NCI-H2171 (cell line): ENCODE measurements at regions not wholly inside any gene's neighbourhood (a gene's known extent, or its start where the extent isn't known, plus 50 kb on each side); places are given as distances from the start of the nearest gene placed in this dataset.
A peak's percentile ranks its signal among the peaks of the same experiment; 100 is the strongest.
"Not testable (repeated sequence)": the region's sequence is repeated elsewhere in the genome, so short reads cannot be mapped to it uniquely, and the experiment has no call there.

Experiments used
- DNase-seq: peaks from one replicate; lab custom pipeline; 2025; lab: John Stamatoyannopoulos, UW

DNA sequence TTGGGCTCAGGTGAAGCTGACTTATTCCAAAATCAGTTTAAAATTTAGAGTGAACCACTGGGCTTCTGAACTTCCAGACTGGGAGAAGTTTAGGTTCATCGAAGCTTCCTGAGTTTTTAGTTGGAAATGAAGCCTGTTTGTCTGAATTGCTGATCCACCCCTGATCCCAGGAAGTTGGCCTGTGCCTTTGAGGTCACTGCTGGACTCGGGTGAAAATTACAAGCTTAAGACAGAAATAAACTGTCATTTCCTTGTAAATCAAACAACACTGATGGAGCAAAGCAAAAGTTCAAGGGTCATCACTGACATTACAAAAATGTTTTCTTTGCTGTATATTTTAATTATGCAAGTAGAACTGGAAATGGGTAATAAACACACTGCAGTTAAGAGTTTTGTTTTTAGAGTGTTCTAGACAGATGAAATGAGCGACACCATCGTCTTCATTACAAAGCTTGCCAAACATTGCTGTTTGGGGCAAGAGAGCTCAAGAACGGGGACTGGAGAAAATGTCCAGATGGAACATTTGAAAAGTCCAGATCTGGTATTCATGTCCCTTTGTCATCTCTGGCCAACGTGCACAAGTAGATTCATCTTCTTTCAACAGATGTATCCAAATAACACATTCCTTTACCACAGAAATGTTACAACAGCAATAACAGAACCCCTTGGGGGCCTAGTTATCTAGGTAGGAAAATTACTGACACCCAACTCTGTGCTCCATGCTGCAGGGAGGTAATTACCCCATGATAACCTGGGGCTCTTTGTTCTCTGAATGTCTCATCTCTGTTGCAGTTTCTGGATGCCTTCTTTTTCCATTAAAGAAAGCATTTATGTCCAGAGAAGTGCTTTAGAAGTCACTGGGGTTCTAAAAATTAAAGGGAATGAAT lies 142.4 kb upstream of the ERCC6L2 start:
- no peak for DNase-seq

- no peak for DNase-seq
These were observed 143.6 kb upstream of the ERCC6L2 start for GRCh38 chr9:95731876-95732275.

GRCh38 chr9:95729669-95730368 lies 145.7 kb upstream of the ERCC6L2 start:
- DNase-seq, result no peak

GRCh38 chr9:95729046-95729445 lies 146.4 kb upstream of the ERCC6L2 start:
- no peak for DNase-seq

DNA sequence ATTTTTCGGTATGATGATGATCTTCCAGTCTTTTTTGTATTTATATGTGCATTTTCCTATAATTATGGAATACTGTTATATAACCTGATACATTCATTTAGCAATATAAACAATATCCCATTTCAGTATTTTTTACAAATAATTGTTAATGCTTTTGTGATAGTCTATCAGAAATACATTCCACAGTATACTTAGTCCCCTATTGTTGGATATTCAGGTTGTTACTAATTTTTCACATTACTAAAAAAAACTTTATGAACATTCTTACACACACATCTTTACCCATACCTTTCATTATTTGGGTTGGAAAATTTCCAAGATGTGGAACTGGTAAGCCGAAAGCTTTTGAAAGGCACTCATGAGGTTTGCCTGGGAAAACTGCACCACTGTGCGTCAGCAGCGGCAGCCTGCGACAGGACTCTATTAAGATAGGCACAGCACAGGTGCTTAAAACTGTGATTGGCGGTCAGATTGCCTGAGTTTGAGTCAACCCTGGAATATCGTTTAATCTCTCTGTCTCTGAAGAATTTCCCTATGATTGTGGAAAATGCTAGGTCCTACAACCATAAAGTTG lies 147.5 kb upstream of the ERCC6L2 start:
- no peak for DNase-seq

DNA sequence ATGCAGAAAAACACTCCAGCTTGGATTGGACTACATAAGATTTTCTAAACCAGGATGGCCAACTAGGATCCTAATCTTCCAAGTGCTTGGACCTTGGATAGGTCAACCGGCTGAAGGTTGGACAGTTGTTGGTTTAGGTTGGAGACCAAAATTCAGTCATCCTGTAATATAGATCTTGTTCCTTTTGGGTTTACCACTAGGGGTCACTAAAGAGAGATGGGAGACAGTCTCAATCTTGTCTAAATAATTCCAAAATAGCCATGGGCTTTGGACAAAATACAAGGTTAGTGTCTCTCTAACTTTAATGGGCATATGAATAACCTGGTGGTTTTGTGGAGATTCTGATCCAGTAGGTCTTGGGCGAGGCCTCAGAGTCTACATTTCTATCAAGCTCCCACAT lies 148.7 kb upstream of the ERCC6L2 start:
- peak; percentile 14 for DNase-seq

- no peak for DNase-seq
These were observed 150.4 kb upstream of the ERCC6L2 start for GRCh38 chr9:95725045-95725444.

DNA sequence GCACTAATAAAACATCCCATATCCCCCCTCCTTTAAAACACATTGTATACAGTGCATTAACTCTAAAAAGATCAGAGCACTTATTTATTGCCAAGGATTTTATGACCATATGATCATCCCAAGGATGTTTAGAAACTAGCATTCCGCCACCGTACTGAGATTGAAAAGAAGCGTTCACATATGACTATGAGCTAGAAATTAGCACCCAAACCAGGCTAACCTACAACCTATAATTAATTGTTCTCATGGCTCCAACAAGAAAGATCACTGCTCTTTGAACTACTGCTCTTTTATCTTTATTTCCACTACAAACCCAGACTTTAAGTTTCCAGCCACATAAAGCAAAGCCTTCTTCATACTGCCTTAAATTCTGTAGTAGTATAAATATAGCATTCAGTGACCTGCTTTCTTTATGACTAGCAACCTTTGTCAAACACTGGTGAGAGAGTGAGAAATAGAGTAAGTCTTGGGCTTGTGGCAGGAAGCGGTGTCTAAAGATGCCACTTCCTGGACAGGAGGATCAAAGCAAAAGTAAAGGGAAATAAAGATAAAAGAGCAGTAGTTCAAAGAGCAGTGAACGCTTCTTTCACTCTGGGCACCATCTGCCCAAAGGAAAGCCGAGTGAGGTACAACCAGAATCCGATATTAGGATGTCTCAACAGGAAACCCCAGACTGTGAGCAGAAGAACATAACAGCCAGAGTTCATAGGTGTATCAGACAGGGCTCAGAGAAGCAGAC lies 151.1 kb upstream of the ERCC6L2 start:
- no peak for DNase-seq

- DNase-seq, result no peak
These were observed 153.3 kb upstream of the ERCC6L2 start for GRCh38 chr9:95722141-95722540.

- no peak for DNase-seq
These were observed 154.4 kb upstream of the ERCC6L2 start for GRCh38 chr9:95721061-95721531.

GRCh38 chr9:95720496-95720895 lies 155.0 kb upstream of the ERCC6L2 start:
- DNase-seq, result no peak

- DNase-seq, result no peak
These were observed 156.1 kb upstream of the ERCC6L2 start for GRCh38 chr9:95719354-95719753.

DNA sequence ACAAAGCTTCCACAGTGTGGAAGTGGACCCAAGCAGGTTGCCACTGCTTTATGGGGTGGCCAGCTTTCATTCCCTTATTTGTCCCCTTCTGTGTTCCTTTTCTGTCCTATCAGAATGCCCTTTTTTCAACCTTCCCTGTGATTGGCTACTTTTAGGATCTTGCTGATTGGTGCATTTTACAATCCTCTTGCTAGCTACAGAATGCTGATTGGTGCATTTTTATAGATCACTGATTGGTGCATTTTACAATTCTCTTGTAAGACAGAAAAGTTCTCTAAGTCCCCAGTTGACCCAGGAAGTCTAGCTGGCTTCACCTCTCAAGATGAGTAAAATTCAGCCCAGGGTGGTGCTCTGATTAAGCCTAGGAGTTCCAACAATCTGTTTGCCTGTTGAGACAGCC lies 157.2 kb upstream of the ERCC6L2 start:
- DNase-seq, result no peak

GRCh38 chr9:95715868-95716435 lies 159.5 kb upstream of the ERCC6L2 start:
- DNase-seq, result no peak

DNA sequence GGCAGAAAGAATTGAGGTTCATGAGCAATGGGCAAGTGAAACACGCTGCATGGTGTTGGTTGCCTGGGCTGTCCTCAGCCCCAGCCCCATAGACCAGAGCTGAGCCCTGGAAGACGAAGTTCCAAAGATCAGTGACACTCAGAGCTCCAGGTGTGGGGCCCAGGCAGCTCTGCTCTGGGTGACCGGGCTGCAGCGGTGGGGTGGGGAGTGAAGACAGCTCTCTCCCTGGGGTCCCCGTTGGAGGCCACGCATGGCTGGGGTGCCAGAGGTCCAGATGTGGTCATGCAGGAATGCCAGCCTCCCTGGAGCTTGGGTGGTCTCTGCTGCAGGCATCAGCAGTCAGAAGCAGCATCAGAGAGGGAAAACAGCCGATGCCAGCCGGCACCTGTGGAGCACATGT lies 165.0 kb upstream of the ERCC6L2 start:
- DNase-seq, result no peak

DNA sequence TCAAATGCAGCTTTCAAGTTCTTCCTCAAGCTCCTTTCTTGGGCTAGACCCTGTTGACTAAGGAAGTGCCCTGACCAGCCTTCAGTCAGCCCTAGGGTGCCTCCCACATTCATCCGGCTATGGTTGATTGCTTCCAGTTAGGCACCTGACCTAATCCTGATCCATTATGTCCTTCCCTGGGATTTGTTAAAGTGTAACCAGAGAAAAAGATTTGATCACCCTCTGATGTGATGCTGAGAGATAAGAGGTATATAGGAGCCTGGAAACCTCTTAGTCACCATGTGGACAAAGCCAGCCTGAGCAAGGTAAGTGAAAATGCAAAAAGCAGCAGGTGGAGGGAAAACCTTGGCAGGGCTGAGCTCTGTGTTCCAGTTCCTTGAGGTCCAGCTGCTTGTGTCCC lies 178.8 kb upstream of the ERCC6L2 start:
- no peak for DNase-seq

- no peak for DNase-seq
These were observed 174.7 kb upstream of the PTCH1 start for GRCh38 chr9:95691435-95691834.

GRCh38 chr9:95689669-95690068 lies 172.9 kb upstream of the PTCH1 start:
- DNase-seq, result peak; percentile 63

DNA sequence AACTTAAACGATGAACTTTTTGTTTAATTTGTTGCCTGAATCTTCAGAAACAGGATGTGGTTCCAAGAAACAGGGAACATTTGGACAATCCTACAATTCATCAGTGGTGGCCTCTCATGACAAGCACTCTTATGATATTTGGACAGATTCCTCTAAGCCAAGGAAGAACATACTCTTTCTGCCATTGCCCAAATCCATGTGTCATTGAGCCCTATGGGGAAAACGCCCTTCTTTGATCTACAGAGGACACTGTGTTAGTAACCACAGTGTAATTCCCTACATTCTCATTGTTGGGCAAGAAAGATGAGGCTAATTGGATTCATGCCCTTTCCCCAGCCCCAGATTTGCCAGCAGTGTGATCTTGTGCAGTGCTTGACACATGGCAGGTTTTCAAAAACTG lies 167.7 kb upstream of the PTCH1 start:
- DNase-seq, result no peak

DNA sequence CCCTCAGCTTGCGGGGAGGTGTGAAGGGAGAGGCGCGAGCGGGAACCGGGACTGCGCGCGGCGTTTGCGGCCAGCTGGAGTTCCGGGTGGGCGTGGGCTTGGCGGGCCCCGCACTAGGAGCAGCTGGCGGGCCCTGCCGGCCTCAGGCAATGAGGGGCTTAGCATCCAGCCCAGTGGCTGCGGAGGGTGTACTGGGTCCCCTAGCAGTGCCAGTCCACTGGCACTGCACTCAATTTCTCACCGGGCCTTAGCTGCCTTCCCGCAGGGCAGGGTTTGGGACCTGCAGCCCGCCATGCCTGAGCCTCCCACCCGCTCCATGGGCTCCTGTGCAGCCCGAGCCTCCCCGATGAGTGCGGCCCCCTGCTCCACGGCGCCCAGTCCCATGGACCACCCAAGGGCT lies 163.5 kb upstream of the PTCH1 start:
- DNase-seq, result not testable (repeated sequence)

- DNase-seq, result no peak
These were observed 163.1 kb upstream of the PTCH1 start for GRCh38 chr9:95679874-95680273.

- DNase-seq, result no peak
These were observed 162.0 kb upstream of the PTCH1 start for GRCh38 chr9:95678759-95679158.
